ENCODE measurements at regions not wholly inside any gene's neighbourhood (a gene's known extent, or its start where the extent isn't known, plus 50 kb on each side); places are given as distances from the start of the nearest gene placed in this dataset.

- DNase-seq = no peak
- ATAC-seq = no peak
- peaks cover under 1% of the 10 kb centered on the region for H3K9me3 Mint-ChIP-seq
- H3K36me3 Mint-ChIP-seq (ENCODE audit: low read depth) = no peaks in the 10 kb centered on the region
- H3K4me3 Mint-ChIP-seq = no peak overlapping the region
- H3K27me3 Mint-ChIP-seq = peaks cover 21% of the 10 kb centered on the region
- no peak overlapping the region for H3K27ac Mint-ChIP-seq
- H3K4me1 Mint-ChIP-seq = no peaks in the 10 kb centered on the region
Measured at GRCh38 chr13:26456650-26457049, 100.8 kb upstream of the WASF3 start.

- no peak overlapping the region for H3K27ac Mint-ChIP-seq
Measured at GRCh38 chr13:26457212-26457611, 100.3 kb upstream of the WASF3 start.

GRCh38 chr13:26458196-26458749 lies 99.2 kb upstream of the WASF3 start:
- Mint-ChIP-seq H3K4me1 (no peaks in the 10 kb centered on the region), H3K4me3 (no peak overlapping the region), H3K27me3 (peaks cover 13% of the 10 kb centered on the region), H3K27ac (no peak overlapping the region), H3K9me3 (no peaks in the 10 kb centered on the region), H3K36me3 (ENCODE audit: low read depth) (no peaks in the 10 kb centered on the region)
- DNase-seq (no peak), ATAC-seq (no peak)

More at GRCh38 chr13:26457212-26457611, 100.3 kb upstream of the WASF3 start:
- Mint-ChIP-seq H3K4me1 (no peaks in the 10 kb centered on the region), H3K4me3 (no peak overlapping the region), H3K27me3 (peaks cover 21% of the 10 kb centered on the region), H3K9me3 (no peaks in the 10 kb centered on the region), H3K36me3 (ENCODE audit: low read depth) (no peaks in the 10 kb centered on the region)
- DNase-seq (no peak), ATAC-seq (no peak)

GRCh38 chr13:26459276-26460131 lies 98.0 kb upstream of the WASF3 start:
- no peaks in the 10 kb centered on the region for H3K4me1 Mint-ChIP-seq
- no peak for ATAC-seq
- no peak overlapping the region for H3K27ac Mint-ChIP-seq
- H3K36me3 Mint-ChIP-seq (ENCODE audit: low read depth) = no peaks in the 10 kb centered on the region
- no peaks in the 10 kb centered on the region for H3K9me3 Mint-ChIP-seq
- H3K27me3 Mint-ChIP-seq = peaks cover 6% of the 10 kb centered on the region
- no peak overlapping the region for H3K4me3 Mint-ChIP-seq
- no peak for DNase-seq

GRCh38 chr13:26460648-26461047 lies 96.8 kb upstream of the WASF3 start:
- H3K27me3 Mint-ChIP-seq = peaks cover 4% of the 10 kb centered on the region
- DNase-seq (no peak), ATAC-seq (no peak)
- H3K4me1 Mint-ChIP-seq = no peaks in the 10 kb centered on the region
- H3K36me3 Mint-ChIP-seq (ENCODE audit: low read depth) = no peaks in the 10 kb centered on the region
- no peak overlapping the region for H3K27ac Mint-ChIP-seq
- no peak overlapping the region for H3K4me3 Mint-ChIP-seq
- H3K9me3 Mint-ChIP-seq = no peaks in the 10 kb centered on the region

- no peak overlapping the region for H3K27ac Mint-ChIP-seq
- no peaks in the 10 kb centered on the region for H3K4me1 Mint-ChIP-seq
- no peak overlapping the region for H3K4me3 Mint-ChIP-seq
- H3K27me3 Mint-ChIP-seq = no peaks in the 10 kb centered on the region
- DNase-seq = no peak
- no peak for ATAC-seq
- H3K9me3 Mint-ChIP-seq = no peaks in the 10 kb centered on the region
- H3K36me3 Mint-ChIP-seq (ENCODE audit: low read depth) = no peaks in the 10 kb centered on the region
Measured at GRCh38 chr13:26463296-26463695, 94.2 kb upstream of the WASF3 start.

- no peaks in the 10 kb centered on the region for H3K4me1 Mint-ChIP-seq
- no peak for ATAC-seq
- no peaks in the 10 kb centered on the region for H3K36me3 Mint-ChIP-seq (ENCODE audit: low read depth)
- no peak overlapping the region for H3K27ac Mint-ChIP-seq
- no peak overlapping the region for H3K4me3 Mint-ChIP-seq
- no peak for DNase-seq
- H3K27me3 Mint-ChIP-seq = no peaks in the 10 kb centered on the region
- no peaks in the 10 kb centered on the region for H3K9me3 Mint-ChIP-seq
Measured at GRCh38 chr13:26463848-26464247, 93.6 kb upstream of the WASF3 start.

GRCh38 chr13:26465514-26465913 lies 92.0 kb upstream of the WASF3 start:
- Mint-ChIP-seq H3K27me3 (peaks cover 4% of the 10 kb centered on the region), H3K27ac (no peak overlapping the region), H3K4me3 (no peak overlapping the region), H3K4me1 (no peaks in the 10 kb centered on the region), H3K36me3 (ENCODE audit: low read depth) (no peaks in the 10 kb centered on the region), H3K9me3 (no peaks in the 10 kb centered on the region)
- DNase-seq (no peak), ATAC-seq (no peak)

- Mint-ChIP-seq H3K4me1 (no peaks in the 10 kb centered on the region), H3K36me3 (ENCODE audit: low read depth) (no peaks in the 10 kb centered on the region), H3K27me3 (peaks cover 4% of the 10 kb centered on the region), H3K4me3 (no peak overlapping the region), H3K27ac (no peak overlapping the region), H3K9me3 (no peaks in the 10 kb centered on the region)
- ATAC-seq (no peak), DNase-seq (no peak)
Measured at GRCh38 chr13:26465954-26466353, 91.5 kb upstream of the WASF3 start.

- Mint-ChIP-seq H3K27me3 (peaks cover 4% of the 10 kb centered on the region), H3K4me1 (no peaks in the 10 kb centered on the region), H3K36me3 (ENCODE audit: low read depth) (no peaks in the 10 kb centered on the region), H3K4me3 (no peak overlapping the region), H3K27ac (no peak overlapping the region), H3K9me3 (no peaks in the 10 kb centered on the region)
- ATAC-seq (no peak), DNase-seq (no peak)
Measured at GRCh38 chr13:26468265-26468801, 89.2 kb upstream of the WASF3 start.

GRCh38 chr13:26469602-26470001 lies 87.9 kb upstream of the WASF3 start:
- DNase-seq (no peak), ATAC-seq (no peak)
- Mint-ChIP-seq H3K4me3 (no peak overlapping the region), H3K27me3 (peaks cover 4% of the 10 kb centered on the region), H3K4me1 (no peaks in the 10 kb centered on the region), H3K9me3 (no peaks in the 10 kb centered on the region), H3K36me3 (ENCODE audit: low read depth) (no peaks in the 10 kb centered on the region), H3K27ac (no peak overlapping the region)

GRCh38 chr13:26471807-26472206 lies 85.7 kb upstream of the WASF3 start:
- peaks cover 4% of the 10 kb centered on the region for H3K27me3 Mint-ChIP-seq
- no peaks in the 10 kb centered on the region for H3K9me3 Mint-ChIP-seq
- H3K4me1 Mint-ChIP-seq = peaks cover 10% of the 10 kb centered on the region
- H3K36me3 Mint-ChIP-seq (ENCODE audit: low read depth) = no peaks in the 10 kb centered on the region
- DNase-seq (no peak), ATAC-seq (no peak)
- H3K27ac Mint-ChIP-seq = no peak overlapping the region
- no peak overlapping the region for H3K4me3 Mint-ChIP-seq

GRCh38 chr13:26473571-26474230 lies 83.8 kb upstream of the WASF3 start:
- H3K36me3 Mint-ChIP-seq (ENCODE audit: low read depth) = no peaks in the 10 kb centered on the region
- peaks cover 13% of the 10 kb centered on the region for H3K4me1 Mint-ChIP-seq
- peaks cover 4% of the 10 kb centered on the region for H3K27me3 Mint-ChIP-seq
- no peak overlapping the region for H3K27ac Mint-ChIP-seq
- H3K9me3 Mint-ChIP-seq = no peaks in the 10 kb centered on the region
- ATAC-seq (no peak), DNase-seq (no peak)
- H3K4me3 Mint-ChIP-seq = no peak overlapping the region

- Mint-ChIP-seq H3K4me1 (peaks cover 13% of the 10 kb centered on the region), H3K9me3 (no peaks in the 10 kb centered on the region), H3K36me3 (ENCODE audit: low read depth) (no peaks in the 10 kb centered on the region), H3K27ac (no peak overlapping the region), H3K4me3 (no peak overlapping the region), H3K27me3 (peaks cover under 1% of the 10 kb centered on the region)
- no peak for DNase-seq
- ATAC-seq = no peak
Measured at GRCh38 chr13:26474286-26474685, 83.2 kb upstream of the WASF3 start.
